Duodenal mucosa (tissue), 2 donors: ENCODE measurements at regions not wholly inside any gene's neighbourhood (a gene's known extent, or its start where the extent isn't known, plus 50 kb on each side); places are given as distances from the start of the nearest gene placed in this dataset.

Experiments
- H3K27ac ChIP-seq: one replicate; pipeline ENCODE4 v1.7.0; 2013; ENCODE audit warnings: low read depth, low read length
- H3K27me3 ChIP-seq, 2 donors: one replicate each; pipeline ENCODE4 v1.7.0; 2013; ENCODE audit warnings: low read length in 2 of 2, control low read depth in 1 of 2; ENCODE audit not compliant: insufficient read depth in 2 of 2, control insufficient read depth in 1 of 2
- H3K36me3 ChIP-seq, 2 donors: one replicate each; pipeline ENCODE4 v1.7.0; 2013; ENCODE audit warnings: low read length in 2 of 2, control low read depth in 1 of 2; ENCODE audit not compliant: insufficient read depth in 2 of 2, control insufficient read depth in 1 of 2
- H3K4me1 ChIP-seq, 2 donors: one replicate each; pipeline ENCODE4 v1.7.0; 2013; ENCODE audit warnings: low read length in 2 of 2, control low read depth in 1 of 2; ENCODE audit not compliant: insufficient read depth in 2 of 2, control insufficient read depth in 1 of 2
- H3K4me3 ChIP-seq, 2 donors: one replicate each; pipeline ENCODE4 v1.7.0; 2013; ENCODE audit warnings: low read length in 2 of 2, low read depth in 1 of 2
- H3K9ac ChIP-seq, 2 donors: one replicate each; pipeline ENCODE4 v1.7.0; 2013; ENCODE audit warnings: low read length in 2 of 2, low read depth in 1 of 2
- H3K9me3 ChIP-seq, 2 donors: one replicate each; pipeline ENCODE4 v1.7.0; 2013; ENCODE audit warnings: low read length in 2 of 2, control low read depth in 1 of 2; ENCODE audit not compliant: control insufficient read depth in 1 of 2

- Histone ChIP-seq H3K4me3 (no peak overlapping the region), H3K36me3 (no peaks in the 10 kb centered on the region), H3K9ac (no peak overlapping the region), H3K4me1 (no peaks in the 10 kb centered on the region), H3K27ac (no peak overlapping the region), H3K27me3 (no peaks in the 10 kb centered on the region), H3K9me3 (no peaks in the 10 kb centered on the region)
Observed at GRCh38 chr10:47060993-47061500, 149.8 kb downstream of the PTPN20 start.

- no peak overlapping the region for H3K4me3 ChIP-seq
- H3K9me3 ChIP-seq = no peaks in the 10 kb centered on the region
- no peak overlapping the region for H3K27ac ChIP-seq
- no peaks in the 10 kb centered on the region for H3K27me3 ChIP-seq
- H3K36me3 ChIP-seq = no peaks in the 10 kb centered on the region
- no peak overlapping the region for H3K9ac ChIP-seq
- H3K4me1 ChIP-seq = no peaks in the 10 kb centered on the region
Observed at GRCh38 chr10:47061776-47062175, 150.5 kb downstream of the PTPN20 start.

- no peaks in the 10 kb centered on the region for H3K36me3 ChIP-seq
- H3K4me1 ChIP-seq = no peaks in the 10 kb centered on the region
- H3K9ac ChIP-seq = no peak overlapping the region
- H3K27me3 ChIP-seq = no peaks in the 10 kb centered on the region
- H3K27ac ChIP-seq = no peak overlapping the region
- H3K9me3 ChIP-seq = no peaks in the 10 kb centered on the region
- no peak overlapping the region for H3K4me3 ChIP-seq
Observed at GRCh38 chr10:47062441-47063200, 151.4 kb downstream of the PTPN20 start.

- Histone ChIP-seq H3K4me1 (no peaks in the 10 kb centered on the region), H3K9ac (no peak overlapping the region), H3K36me3 (no peaks in the 10 kb centered on the region), H3K9me3 (no peaks in the 10 kb centered on the region), H3K27ac (no peak overlapping the region), H3K27me3 (no peaks in the 10 kb centered on the region), H3K4me3 (no peak overlapping the region)
Observed at GRCh38 chr10:47063858-47064257, 152.6 kb downstream of the PTPN20 start.

- Histone ChIP-seq H3K36me3 (no peaks in the 10 kb centered on the region), H3K4me1 (no peaks in the 10 kb centered on the region), H3K9ac (no peak overlapping the region), H3K27ac (no peak overlapping the region), H3K9me3 (no peaks in the 10 kb centered on the region), H3K27me3 (no peaks in the 10 kb centered on the region), H3K4me3 (no peak overlapping the region)
Observed at GRCh38 chr10:47065903-47066302, 154.7 kb downstream of the PTPN20 start.

- Histone ChIP-seq H3K27me3 (no peaks in the 10 kb centered on the region), H3K4me3 (no peak overlapping the region), H3K27ac (no peak overlapping the region)
Observed at GRCh38 chr10:47067949-47068940, 157.0 kb downstream of the PTPN20 start.

GRCh38 chr10:47070541-47070940 lies 159.3 kb downstream of the PTPN20 start:
- H3K9me3 ChIP-seq = no peaks in the 10 kb centered on the region
- H3K9ac ChIP-seq = no peak overlapping the region
- no peaks in the 10 kb centered on the region for H3K4me1 ChIP-seq

More at GRCh38 chr10:47067949-47068940, 157.0 kb downstream of the PTPN20 start:
- Histone ChIP-seq H3K36me3 (no peaks in the 10 kb centered on the region), H3K9me3 (no peaks in the 10 kb centered on the region), H3K4me1 (no peaks in the 10 kb centered on the region), H3K9ac (no peak overlapping the region)

GRCh38 chr10:47071891-47072290 lies 160.7 kb downstream of the PTPN20 start:
- H3K27me3 ChIP-seq = no peaks in the 10 kb centered on the region
- H3K36me3 ChIP-seq = no peaks in the 10 kb centered on the region
- no peaks in the 10 kb centered on the region for H3K4me1 ChIP-seq
- no peak overlapping the region for H3K4me3 ChIP-seq
- no peak overlapping the region for H3K9ac ChIP-seq
- no peaks in the 10 kb centered on the region for H3K9me3 ChIP-seq
- H3K27ac ChIP-seq = no peak overlapping the region

More at GRCh38 chr10:47070541-47070940, 159.3 kb downstream of the PTPN20 start:
- Histone ChIP-seq H3K27me3 (no peaks in the 10 kb centered on the region), H3K4me3 (no peak overlapping the region), H3K36me3 (no peaks in the 10 kb centered on the region), H3K27ac (no peak overlapping the region)

GRCh38 chr10:47073967-47074366 lies 162.7 kb downstream of the PTPN20 start:
- Histone ChIP-seq H3K4me3 (no peak overlapping the region), H3K4me1 (no peaks in the 10 kb centered on the region), H3K27ac (no peak overlapping the region), H3K9me3 (no peaks in the 10 kb centered on the region), H3K36me3 (no peaks in the 10 kb centered on the region), H3K9ac (no peak overlapping the region), H3K27me3 (no peaks in the 10 kb centered on the region)

- no peaks in the 10 kb centered on the region for H3K9me3 ChIP-seq
- H3K27me3 ChIP-seq = no peaks in the 10 kb centered on the region
- H3K36me3 ChIP-seq = no peaks in the 10 kb centered on the region
- H3K27ac ChIP-seq = no peak overlapping the region
- no peak overlapping the region for H3K9ac ChIP-seq
- no peak overlapping the region for H3K4me3 ChIP-seq
- no peaks in the 10 kb centered on the region for H3K4me1 ChIP-seq
Observed at GRCh38 chr10:47076949-47077361, 165.7 kb downstream of the PTPN20 start.
